ENCODE measurements at regions not wholly inside any gene's neighbourhood (a gene's known extent, or its start where the extent isn't known, plus 50 kb on each side); places are given as distances from the start of the nearest gene placed in this dataset.

- H3K36me3 ChIP-seq (ENCODE audit: control insufficient read depth, insufficient read depth, low read length) = no peaks in the 10 kb centered on the region
- H3K4me3 ChIP-seq (replicated peaks; ENCODE audit: low read depth, low read length) = no peak overlapping the region
- no peak for DNase-seq (ENCODE audit: extremely low read depth, insufficient read length)
- no peaks in the 10 kb centered on the region for H3K27me3 ChIP-seq (replicated peaks; ENCODE audit: control insufficient read depth, insufficient read depth, low read length)
- TF ChIP-seq, protein P1, sequence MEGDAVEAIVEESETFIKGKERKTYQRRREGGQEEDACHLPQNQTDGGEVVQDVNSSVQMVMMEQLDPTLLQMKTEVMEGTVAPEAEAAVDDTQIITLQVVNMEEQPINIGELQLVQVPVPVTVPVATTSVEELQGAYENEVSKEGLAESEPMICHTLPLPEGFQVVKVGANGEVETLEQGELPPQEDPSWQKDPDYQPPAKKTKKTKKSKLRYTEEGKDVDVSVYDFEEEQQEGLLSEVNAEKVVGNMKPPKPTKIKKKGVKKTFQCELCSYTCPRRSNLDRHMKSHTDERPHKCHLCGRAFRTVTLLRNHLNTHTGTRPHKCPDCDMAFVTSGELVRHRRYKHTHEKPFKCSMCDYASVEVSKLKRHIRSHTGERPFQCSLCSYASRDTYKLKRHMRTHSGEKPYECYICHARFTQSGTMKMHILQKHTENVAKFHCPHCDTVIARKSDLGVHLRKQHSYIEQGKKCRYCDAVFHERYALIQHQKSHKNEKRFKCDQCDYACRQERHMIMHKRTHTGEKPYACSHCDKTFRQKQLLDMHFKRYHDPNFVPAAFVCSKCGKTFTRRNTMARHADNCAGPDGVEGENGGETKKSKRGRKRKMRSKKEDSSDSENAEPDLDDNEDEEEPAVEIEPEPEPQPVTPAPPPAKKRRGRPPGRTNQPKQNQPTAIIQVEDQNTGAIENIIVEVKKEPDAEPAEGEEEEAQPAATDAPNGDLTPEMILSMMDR (IDR thresholded peaks at IDR 0.05; ENCODE audit: insufficient read depth, low read length, poor library complexity, severe bottlenecking) = no peak
Measured at GRCh38 chr5:152100462-152100861, 175.8 kb upstream of the GLRA1 start.

DNA sequence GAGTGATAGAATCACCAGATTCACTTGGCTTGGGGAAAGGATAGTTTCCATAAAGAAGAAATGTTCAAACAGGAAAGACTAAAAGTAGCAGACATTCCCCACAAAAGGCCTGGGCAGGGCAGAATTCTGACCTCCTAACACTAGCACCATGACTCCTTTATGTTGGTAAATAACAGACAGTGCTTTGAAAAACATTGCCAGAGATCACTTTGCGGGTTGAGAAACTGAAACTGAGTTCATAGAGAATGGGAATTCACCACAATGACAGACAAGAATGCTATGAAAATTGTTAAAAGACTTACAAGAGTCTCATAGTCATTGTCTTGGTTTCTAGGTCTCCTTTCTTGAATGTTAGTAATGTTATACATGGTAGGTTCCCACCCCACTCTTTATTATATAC lies 172.5 kb upstream of the GLRA1 start:
- TF ChIP-seq, protein P1 (IDR thresholded peaks at IDR 0.05; ENCODE audit: insufficient read depth, low read length, poor library complexity, severe bottlenecking) = no peak
- no peaks in the 10 kb centered on the region for H3K36me3 ChIP-seq (ENCODE audit: control insufficient read depth, insufficient read depth, low read length)
- no peak overlapping the region for H3K4me3 ChIP-seq (replicated peaks; ENCODE audit: low read depth, low read length)
- no peak for DNase-seq (ENCODE audit: extremely low read depth, insufficient read length)
- no peaks in the 10 kb centered on the region for H3K27me3 ChIP-seq (replicated peaks; ENCODE audit: control insufficient read depth, insufficient read depth, low read length)

DNA sequence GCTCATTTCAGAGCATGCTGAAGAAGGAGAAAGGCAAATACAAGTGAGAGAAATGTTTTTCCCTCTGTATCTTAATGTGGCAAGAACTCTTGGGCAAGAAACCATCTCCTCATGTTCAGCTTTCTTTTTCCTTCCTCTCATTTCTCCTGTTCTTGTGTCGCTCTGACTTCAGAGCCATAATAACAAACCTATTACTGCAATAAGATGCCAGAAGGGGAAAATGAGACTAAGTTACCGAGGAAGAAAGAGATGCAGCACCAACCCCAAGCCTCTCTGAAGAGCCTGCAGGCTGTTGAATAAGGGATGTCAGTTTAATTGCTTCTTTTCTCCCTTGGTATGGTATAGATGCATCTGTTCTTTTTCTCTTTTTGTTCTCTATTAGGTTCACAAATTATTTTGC lies 170.1 kb upstream of the GLRA1 start:
- TF ChIP-seq, protein P1 (IDR thresholded peaks at IDR 0.05; ENCODE audit: insufficient read depth, low read length, poor library complexity, severe bottlenecking) = no peak
- no peak overlapping the region for H3K4me3 ChIP-seq (replicated peaks; ENCODE audit: low read depth, low read length)
- DNase-seq (ENCODE audit: extremely low read depth, insufficient read length) = no peak
- no peaks in the 10 kb centered on the region for H3K36me3 ChIP-seq (ENCODE audit: control insufficient read depth, insufficient read depth, low read length)
- no peaks in the 10 kb centered on the region for H3K27me3 ChIP-seq (replicated peaks; ENCODE audit: control insufficient read depth, insufficient read depth, low read length)

GRCh38 chr5:152094060-152094459 lies 169.4 kb upstream of the GLRA1 start:
- TF ChIP-seq, protein P1 (IDR thresholded peaks at IDR 0.05; ENCODE audit: insufficient read depth, low read length, poor library complexity, severe bottlenecking) = no peak

GRCh38 chr5:152092580-152092979 lies 167.9 kb upstream of the GLRA1 start:
- no peaks in the 10 kb centered on the region for H3K36me3 ChIP-seq (ENCODE audit: control insufficient read depth, insufficient read depth, low read length)
- no peak overlapping the region for H3K4me3 ChIP-seq (replicated peaks; ENCODE audit: low read depth, low read length)
- TF ChIP-seq, protein P1 (IDR thresholded peaks at IDR 0.05; ENCODE audit: insufficient read depth, low read length, poor library complexity, severe bottlenecking) = no peak
- H3K27me3 ChIP-seq (replicated peaks; ENCODE audit: control insufficient read depth, insufficient read depth, low read length) = no peaks in the 10 kb centered on the region
- DNase-seq (ENCODE audit: extremely low read depth, insufficient read length) = no peak

More at GRCh38 chr5:152094060-152094459, 169.4 kb upstream of the GLRA1 start:
- Histone ChIP-seq H3K36me3 (ENCODE audit: control insufficient read depth, insufficient read depth, low read length) (no peaks in the 10 kb centered on the region), H3K4me3 (replicated peaks; ENCODE audit: low read depth, low read length) (no peak overlapping the region), H3K27me3 (replicated peaks; ENCODE audit: control insufficient read depth, insufficient read depth, low read length) (no peaks in the 10 kb centered on the region)
- no peak for DNase-seq (ENCODE audit: extremely low read depth, insufficient read length)

- H3K27me3 ChIP-seq (replicated peaks; ENCODE audit: control insufficient read depth, insufficient read depth, low read length) = no peaks in the 10 kb centered on the region
- no peak for DNase-seq (ENCODE audit: extremely low read depth, insufficient read length)
- H3K36me3 ChIP-seq (ENCODE audit: control insufficient read depth, insufficient read depth, low read length) = no peaks in the 10 kb centered on the region
- H3K4me3 ChIP-seq (replicated peaks; ENCODE audit: low read depth, low read length) = no peak overlapping the region
- TF ChIP-seq, protein P1 (IDR thresholded peaks at IDR 0.05; ENCODE audit: insufficient read depth, low read length, poor library complexity, severe bottlenecking) = no peak
Measured at GRCh38 chr5:152089644-152090043, 165.0 kb upstream of the GLRA1 start.

Measured in GM06990 (cell line).